Peyer's patch (tissue), 4 donors: ENCODE measurements at regions not wholly inside any gene's neighbourhood (a gene's known extent, or its start where the extent isn't known, plus 50 kb on each side); places are given as distances from the start of the nearest gene placed in this dataset.

ENCODE experiments used
- DNase-seq, 3 donors: peaks; one replicate each; pipeline ENCODE4 v3.0.0-alpha.2; 2017 to 2019
- H3K27ac ChIP-seq, 4 donors: fragments of 200-600 bp; sonication (generic); one replicate each; pipeline ENCODE4 v1.5.1; 2016 to 2019
- H3K27me3 ChIP-seq, 2 donors: fragments of 200-600 bp; sonication (generic); one replicate each; pipeline ENCODE4 v1.5.1; 2019
- H3K36me3 ChIP-seq, 3 donors: fragments of 200-600 bp; sonication (generic); one replicate each; pipeline ENCODE4 v1.5.1; 2016 to 2019
- H3K4me1 ChIP-seq, 4 donors: fragments of 200-600 bp; sonication (generic); one replicate each; pipeline ENCODE4 v1.5.1; 2016 to 2019
- H3K4me3 ChIP-seq, 4 donors: fragments of 200-600 bp; sonication (generic); 1 replicate in 3 of 4; 2 replicates in 1 of 4; pipeline ENCODE4 v1.5.1; 2016 to 2019; ENCODE audit warnings: mild to moderate bottlenecking in 1 of 4
- H3K9me3 ChIP-seq, 4 donors: fragments of 200-600 bp; sonication (generic); one replicate each; pipeline ENCODE4 v1.5.1; 2016 to 2019; ENCODE audit warnings: mild to moderate bottlenecking in 1 of 4
- CTCF ChIP-seq, 6 experiments: fragments of 450-650 bp in 4 of 6; fragments of 200-600 bp in 2 of 6; sonication (generic) in 1 of 6; IDR thresholded peaks; one replicate each; pipeline ENCODE4 v1.5.1; 2017 to 2019; ENCODE audit warnings: antibody characterized with exemption in 6 of 6, mild to moderate bottlenecking in 3 of 6, moderate library complexity in 1 of 6
- POLR2A ChIP-seq, 2 donors: fragments of 450-650 bp; IDR thresholded peaks; one replicate each; pipeline ENCODE4 v1.5.1; 2017; ENCODE audit warnings: antibody characterized with exemption in 2 of 2, mild to moderate bottlenecking in 2 of 2, moderate library complexity in 2 of 2

- TF ChIP-seq POLR2A (IDR thresholded peaks at IDR 0.05) (no peak), CTCF (IDR thresholded peaks at IDR 0.05) (no peak)
Observed at GRCh38 chr13:106118050-106118449, 417.4 kb downstream of the EFNB2 start.

GRCh38 chr13:106117640-106118039, 417.8 kb downstream of the EFNB2 start:
- no peak for DNase-seq
- TF ChIP-seq CTCF (IDR thresholded peaks at IDR 0.05) (no peak), POLR2A (IDR thresholded peaks at IDR 0.05) (no peak)

More at GRCh38 chr13:106118050-106118449, 417.4 kb downstream of the EFNB2 start:
- Histone ChIP-seq H3K4me3 (no peak overlapping the region), H3K9me3 (no peaks in the 10 kb centered on the region), H3K36me3 (no peaks in the 10 kb centered on the region), H3K27ac (no peak overlapping the region), H3K27me3 (no peaks in the 10 kb centered on the region), H3K4me1 (no peaks in the 10 kb centered on the region)
- no peak for DNase-seq

GRCh38 chr13:106117035-106117434, 418.4 kb downstream of the EFNB2 start:
- no peak overlapping the region for H3K27ac ChIP-seq
- no peak overlapping the region for H3K4me3 ChIP-seq
- H3K27me3 ChIP-seq = no peaks in the 10 kb centered on the region
- DNase-seq = no peak
- TF ChIP-seq POLR2A (IDR thresholded peaks at IDR 0.05) (no peak), CTCF (IDR thresholded peaks at IDR 0.05) (no peak)
- no peaks in the 10 kb centered on the region for H3K9me3 ChIP-seq
- H3K36me3 ChIP-seq = no peaks in the 10 kb centered on the region
- no peaks in the 10 kb centered on the region for H3K4me1 ChIP-seq

More at GRCh38 chr13:106117640-106118039, 417.8 kb downstream of the EFNB2 start:
- no peaks in the 10 kb centered on the region for H3K36me3 ChIP-seq
- H3K27me3 ChIP-seq = no peaks in the 10 kb centered on the region
- H3K9me3 ChIP-seq = no peaks in the 10 kb centered on the region
- no peak overlapping the region for H3K27ac ChIP-seq
- H3K4me1 ChIP-seq = no peaks in the 10 kb centered on the region
- H3K4me3 ChIP-seq = no peak overlapping the region

GRCh38 chr13:106115081-106115480, 420.4 kb downstream of the EFNB2 start:
- Histone ChIP-seq H3K4me1 (no peaks in the 10 kb centered on the region), H3K4me3 (no peak overlapping the region), H3K36me3 (no peaks in the 10 kb centered on the region), H3K27ac (no peak overlapping the region), H3K9me3 (no peaks in the 10 kb centered on the region), H3K27me3 (no peaks in the 10 kb centered on the region)
- DNase-seq = no peak
- TF ChIP-seq POLR2A (IDR thresholded peaks at IDR 0.05) = no peak
- no peak for TF ChIP-seq CTCF (IDR thresholded peaks at IDR 0.05)

GRCh38 chr13:106113796-106114195, 421.7 kb downstream of the EFNB2 start:
- no peaks in the 10 kb centered on the region for H3K36me3 ChIP-seq
- no peak for DNase-seq
- no peaks in the 10 kb centered on the region for H3K27me3 ChIP-seq
- no peak overlapping the region for H3K4me3 ChIP-seq
- no peaks in the 10 kb centered on the region for H3K9me3 ChIP-seq
- no peak for TF ChIP-seq POLR2A (IDR thresholded peaks at IDR 0.05)
- TF ChIP-seq CTCF (IDR thresholded peaks at IDR 0.05) = no peak
- no peaks in the 10 kb centered on the region for H3K4me1 ChIP-seq
- H3K27ac ChIP-seq = no peak overlapping the region

- Histone ChIP-seq H3K27ac (no peak overlapping the region), H3K27me3 (no peaks in the 10 kb centered on the region), H3K4me1 (no peaks in the 10 kb centered on the region), H3K9me3 (no peaks in the 10 kb centered on the region), H3K4me3 (no peak overlapping the region), H3K36me3 (no peaks in the 10 kb centered on the region)
- TF ChIP-seq CTCF (IDR thresholded peaks at IDR 0.05) = no peak
- no peak for TF ChIP-seq POLR2A (IDR thresholded peaks at IDR 0.05)
- DNase-seq = no peak
Observed at GRCh38 chr13:106112191-106112590, 423.3 kb downstream of the EFNB2 start.
